Fibroblast of the aortic adventitia (primary cell): ENCODE measurements at regions not wholly inside any gene's neighbourhood (a gene's known extent, or its start where the extent isn't known, plus 50 kb on each side); places are given as distances from the start of the nearest gene placed in this dataset.

Experiments
- DNase-seq: peaks from one replicate; pipeline ENCODE4 v3.0.0-alpha.2; 2010; ENCODE audit warnings: low read depth
- H3K4me3 ChIP-seq: 2 replicates; pipeline ENCODE4 v1.5.1; 2011; ENCODE audit warnings: low read depth, mild to moderate bottlenecking, control low read depth, low read length, moderate library complexity
- TF ChIP-seq, protein P1 (sequence below): IDR thresholded peaks from 2 replicates; pipeline ENCODE4 v1.5.1; 2011; ENCODE audit warnings: mild to moderate bottlenecking, low read length, control low read depth, inconsistent platforms; ENCODE audit not compliant: insufficient read depth

DNA sequence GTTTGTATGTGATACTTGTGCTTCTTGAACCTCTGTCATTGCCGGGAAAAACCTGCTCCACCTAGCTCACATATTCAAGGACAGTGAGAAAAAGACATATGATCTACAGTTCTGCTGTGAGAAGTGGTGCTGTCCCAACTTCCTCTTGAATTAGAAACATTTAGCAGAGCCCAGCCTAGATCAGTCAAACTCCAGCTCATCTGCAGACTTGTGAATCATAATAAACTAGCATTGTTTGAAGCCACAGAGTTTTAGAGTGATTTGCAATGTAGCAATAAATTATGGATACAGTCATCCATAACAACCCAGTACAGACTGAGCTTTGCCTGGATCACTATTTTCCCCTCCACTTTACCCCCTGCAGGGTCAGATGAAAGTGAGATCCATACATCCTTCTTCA lies 497.8 kb downstream of the PLA2G4A start:
- TF ChIP-seq, protein P1, sequence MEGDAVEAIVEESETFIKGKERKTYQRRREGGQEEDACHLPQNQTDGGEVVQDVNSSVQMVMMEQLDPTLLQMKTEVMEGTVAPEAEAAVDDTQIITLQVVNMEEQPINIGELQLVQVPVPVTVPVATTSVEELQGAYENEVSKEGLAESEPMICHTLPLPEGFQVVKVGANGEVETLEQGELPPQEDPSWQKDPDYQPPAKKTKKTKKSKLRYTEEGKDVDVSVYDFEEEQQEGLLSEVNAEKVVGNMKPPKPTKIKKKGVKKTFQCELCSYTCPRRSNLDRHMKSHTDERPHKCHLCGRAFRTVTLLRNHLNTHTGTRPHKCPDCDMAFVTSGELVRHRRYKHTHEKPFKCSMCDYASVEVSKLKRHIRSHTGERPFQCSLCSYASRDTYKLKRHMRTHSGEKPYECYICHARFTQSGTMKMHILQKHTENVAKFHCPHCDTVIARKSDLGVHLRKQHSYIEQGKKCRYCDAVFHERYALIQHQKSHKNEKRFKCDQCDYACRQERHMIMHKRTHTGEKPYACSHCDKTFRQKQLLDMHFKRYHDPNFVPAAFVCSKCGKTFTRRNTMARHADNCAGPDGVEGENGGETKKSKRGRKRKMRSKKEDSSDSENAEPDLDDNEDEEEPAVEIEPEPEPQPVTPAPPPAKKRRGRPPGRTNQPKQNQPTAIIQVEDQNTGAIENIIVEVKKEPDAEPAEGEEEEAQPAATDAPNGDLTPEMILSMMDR: no peak
- no peak overlapping the region for H3K4me3 ChIP-seq
- DNase-seq: no peak

DNA sequence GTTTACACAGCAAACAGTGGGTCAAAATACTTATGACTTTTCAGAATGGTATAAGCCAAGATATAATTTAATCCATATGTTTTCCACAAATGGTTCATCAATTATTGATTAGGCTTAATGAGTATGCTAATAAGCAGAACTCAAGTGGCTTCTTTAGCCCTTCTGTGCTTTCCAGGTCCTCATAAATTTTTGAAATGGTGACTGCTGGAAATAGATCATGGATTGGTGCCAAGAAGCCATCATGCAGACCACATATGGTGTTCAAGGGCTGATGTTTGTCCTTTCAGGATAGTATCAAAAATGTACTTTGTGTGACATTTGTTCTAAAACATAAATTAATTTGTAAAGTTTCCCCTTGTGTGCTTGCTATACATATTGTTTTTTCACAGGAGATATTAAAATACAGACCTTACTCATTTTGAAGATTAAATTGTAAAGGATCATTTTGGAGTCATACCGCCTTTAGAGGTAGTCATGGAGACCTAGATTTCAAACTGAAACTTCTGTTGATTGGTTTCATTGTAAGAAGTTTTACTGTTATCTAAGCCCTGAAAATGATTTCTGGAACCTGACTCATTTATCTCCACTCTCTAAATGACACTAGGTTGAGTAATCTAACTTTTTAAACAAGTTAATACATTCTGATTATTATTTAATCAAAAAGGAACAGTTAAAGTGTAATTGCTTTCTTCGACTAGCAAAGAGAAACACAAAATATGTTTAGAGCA lies 507.9 kb downstream of the PLA2G4A start:
- no peak for DNase-seq
- TF ChIP-seq, protein P1: no peak
- no peak overlapping the region for H3K4me3 ChIP-seq

DNA sequence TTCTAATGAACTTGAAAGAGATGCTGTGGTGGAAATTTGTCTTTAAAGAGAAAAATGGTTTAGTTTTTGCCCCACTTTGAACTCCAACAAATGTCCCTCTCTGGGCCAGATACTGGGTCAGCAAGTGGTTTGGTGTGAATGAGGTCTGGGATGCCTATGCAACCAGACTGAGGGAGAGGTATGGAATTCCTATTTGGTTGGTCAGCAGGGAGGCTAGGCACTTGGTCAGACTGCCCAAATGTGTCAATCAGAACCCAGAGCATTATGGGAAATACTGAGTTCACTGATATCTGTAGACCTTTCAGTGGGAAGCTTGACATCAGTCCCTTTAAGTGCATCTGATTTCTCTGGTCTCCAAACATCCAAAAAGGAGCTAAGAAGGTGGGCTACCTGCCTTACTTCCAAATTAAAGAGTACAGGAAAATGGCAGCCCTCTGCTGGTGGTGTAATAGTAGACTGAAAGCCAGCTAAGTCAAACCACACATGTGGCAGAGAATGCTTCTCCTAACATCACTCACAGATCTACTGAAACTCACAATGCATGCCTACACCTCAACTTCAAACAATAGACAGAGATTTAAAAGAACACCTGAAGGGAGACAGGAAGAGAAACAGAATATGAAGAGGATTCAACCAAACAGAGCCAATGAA lies 510.1 kb downstream of the PLA2G4A start:
- H3K4me3 ChIP-seq: no peak overlapping the region
- DNase-seq: no peak
- TF ChIP-seq, protein P1: no peak

DNA sequence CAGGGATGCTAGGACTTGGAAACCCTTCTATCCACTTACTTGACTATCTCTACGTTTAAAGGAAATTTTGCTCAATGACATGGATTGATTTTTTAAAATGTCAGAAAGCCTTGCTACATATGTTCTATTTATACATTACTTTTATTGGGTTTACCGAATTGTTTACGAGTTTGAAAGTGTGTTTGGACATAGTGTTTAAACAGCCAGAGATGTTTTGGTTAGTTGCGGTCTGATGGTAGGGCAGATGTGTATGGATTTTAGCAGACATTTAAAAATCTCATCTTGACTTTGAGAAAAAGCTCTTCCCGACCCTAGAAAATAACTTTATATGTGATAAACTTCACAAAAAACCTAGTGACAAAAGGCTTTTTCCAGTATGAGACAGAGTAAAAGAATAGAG lies 513.7 kb downstream of the PLA2G4A start:
- H3K4me3 ChIP-seq: no peak overlapping the region
- TF ChIP-seq, protein P1: no peak
- DNase-seq: no peak

DNA sequence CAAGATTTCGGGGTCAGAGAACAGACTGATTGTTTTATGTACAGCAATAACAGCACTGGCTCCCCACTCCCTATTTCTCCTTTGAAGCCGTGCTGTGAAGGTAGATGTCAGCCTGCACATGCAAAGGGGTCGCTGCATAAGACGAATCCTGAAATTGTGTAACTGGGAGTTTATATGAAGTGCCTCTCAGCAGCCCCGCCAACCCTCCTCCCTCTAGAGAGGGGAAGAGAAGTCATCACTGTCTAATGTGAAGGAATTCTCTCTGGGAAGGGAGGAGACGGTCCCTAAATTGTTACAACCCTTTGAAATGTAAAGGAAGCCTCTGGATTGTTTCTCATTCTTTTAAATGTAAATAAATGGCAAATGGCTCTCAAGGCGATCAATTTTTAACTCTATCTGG lies 545.3 kb downstream of the PLA2G4A start:
- no peak for DNase-seq
- no peak overlapping the region for H3K4me3 ChIP-seq
- TF ChIP-seq, protein P1: no peak

DNA sequence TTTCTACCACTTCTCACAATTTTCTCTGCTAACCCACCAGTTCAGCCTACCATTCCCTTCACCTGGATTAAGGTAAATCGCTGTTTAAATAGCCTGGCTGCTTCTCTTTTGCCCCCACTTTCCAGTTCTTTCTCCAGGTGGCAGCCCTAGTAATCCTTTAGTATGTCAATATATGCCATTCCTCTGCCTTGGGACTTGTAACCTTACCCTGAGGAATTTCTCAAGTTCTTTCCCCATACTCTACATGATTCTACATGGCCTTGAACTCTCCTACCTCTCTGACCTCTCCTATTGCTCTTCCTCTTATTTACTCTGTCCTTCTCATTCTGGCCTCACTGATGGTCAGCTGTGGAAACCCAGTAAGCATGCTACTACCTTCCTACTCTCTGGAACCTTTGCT lies 546.0 kb downstream of the PLA2G4A start:
- H3K4me3 ChIP-seq: no peak overlapping the region

More for the DNA sequence above, 546.0 kb downstream of the PLA2G4A start:
- TF ChIP-seq, protein P1: no peak
- DNase-seq: no peak
